HepG2 (cell line): ENCODE measurements at regions not wholly inside any gene's neighbourhood (a gene's known extent, or its start where the extent isn't known, plus 50 kb on each side); places are given as distances from the start of the nearest gene placed in this dataset.
A peak's percentile ranks its signal among the peaks of the same experiment; 100 is the strongest.

ENCODE experiments used
- DPF2 ChIP-seq: sonication (generic); formaldehyde crosslinking; IDR thresholded peaks from 2 replicates; pipeline ENCODE4 v1.4.0; 2020; ENCODE audit warnings: mild to moderate bottlenecking, low read depth, missing genetic modification reagents, borderline replicate concordance
- FOXJ3 ChIP-seq: sonication (generic); formaldehyde crosslinking; IDR thresholded peaks from 2 replicates; pipeline ENCODE4 v1.4.0; 2020; ENCODE audit warnings: missing genetic modification reagents, mild to moderate bottlenecking, borderline replicate concordance
- HMG20B ChIP-seq: conservative IDR thresholded peaks from 2 replicates; pipeline ENCODE4 v1.6.1; 2016; ENCODE audit warnings: missing genetic modification reagents, missing compliant biosample characterization
- KLF15 ChIP-seq: sonication (generic); formaldehyde crosslinking; IDR thresholded peaks from 2 replicates; pipeline ENCODE4 v1.8.1; 2023; ENCODE audit warnings: borderline replicate concordance, mild to moderate bottlenecking, inconsistent platforms, missing genetic modification reagents, mixed read lengths
- SIX4 ChIP-seq: sonication (generic); formaldehyde crosslinking; IDR thresholded peaks from 2 replicates; pipeline ENCODE4 v1.4.0; 2020; ENCODE audit warnings: missing genetic modification reagents
- THYN1 ChIP-seq: sonication (generic); formaldehyde crosslinking; IDR thresholded peaks from 2 replicates; pipeline ENCODE4 v1.8.1; 2023; ENCODE audit warnings: low read depth, mild to moderate bottlenecking, moderate library complexity, missing genetic modification reagents, borderline replicate concordance
- YEATS2 ChIP-seq: sonication (generic); formaldehyde crosslinking; IDR thresholded peaks from 2 replicates; pipeline ENCODE4 v1.4.0; 2020; ENCODE audit warnings: missing genetic modification reagents, borderline replicate concordance
- ZKSCAN1 ChIP-seq: fragments of 150-350 bp; IDR thresholded peaks from 2 replicates; pipeline ENCODE4 v1.6.1; 2014; ENCODE audit warnings: low read length
- ZNF205 ChIP-seq: IDR thresholded peaks from 2 replicates; pipeline ENCODE4 v1.6.1; 2018; ENCODE audit warnings: missing biosample characterization, missing genetic modification reagents
- ZNF501 ChIP-seq: sonication (generic); formaldehyde crosslinking; IDR thresholded peaks from 2 replicates; pipeline ENCODE4 v1.5.1; 2020; ENCODE audit warnings: mild to moderate bottlenecking, moderate library complexity, missing genetic modification reagents
- ZNF614 ChIP-seq: IDR thresholded peaks from 2 replicates; pipeline ENCODE4 v1.6.1; 2018; ENCODE audit warnings: missing biosample characterization, missing genetic modification reagents, inconsistent platforms, borderline replicate concordance
- TF ChIP-seq, protein P1 (sequence below): IDR thresholded peaks from 2 replicates; pipeline ENCODE4 v1.4.0; 2020; ENCODE audit warnings: mild to moderate bottlenecking, missing genetic modification reagents
- TF ChIP-seq, protein P2 (sequence below): sonication (generic); formaldehyde crosslinking; IDR thresholded peaks from 2 replicates; pipeline ENCODE4 v1.5.1; 2020; ENCODE audit warnings: mild to moderate bottlenecking, missing genetic modification reagents, borderline replicate concordance
- TF ChIP-seq, protein P3 (sequence below): IDR thresholded peaks from 2 replicates; pipeline ENCODE4 v1.6.1; 2012; ENCODE audit warnings: inconsistent platforms
- TF ChIP-seq, protein P4 (sequence below): IDR thresholded peaks from 2 replicates; pipeline ENCODE4 v1.6.1; 2012; ENCODE audit warnings: low read depth, low read length, improper control_type of control experiment

DNA sequence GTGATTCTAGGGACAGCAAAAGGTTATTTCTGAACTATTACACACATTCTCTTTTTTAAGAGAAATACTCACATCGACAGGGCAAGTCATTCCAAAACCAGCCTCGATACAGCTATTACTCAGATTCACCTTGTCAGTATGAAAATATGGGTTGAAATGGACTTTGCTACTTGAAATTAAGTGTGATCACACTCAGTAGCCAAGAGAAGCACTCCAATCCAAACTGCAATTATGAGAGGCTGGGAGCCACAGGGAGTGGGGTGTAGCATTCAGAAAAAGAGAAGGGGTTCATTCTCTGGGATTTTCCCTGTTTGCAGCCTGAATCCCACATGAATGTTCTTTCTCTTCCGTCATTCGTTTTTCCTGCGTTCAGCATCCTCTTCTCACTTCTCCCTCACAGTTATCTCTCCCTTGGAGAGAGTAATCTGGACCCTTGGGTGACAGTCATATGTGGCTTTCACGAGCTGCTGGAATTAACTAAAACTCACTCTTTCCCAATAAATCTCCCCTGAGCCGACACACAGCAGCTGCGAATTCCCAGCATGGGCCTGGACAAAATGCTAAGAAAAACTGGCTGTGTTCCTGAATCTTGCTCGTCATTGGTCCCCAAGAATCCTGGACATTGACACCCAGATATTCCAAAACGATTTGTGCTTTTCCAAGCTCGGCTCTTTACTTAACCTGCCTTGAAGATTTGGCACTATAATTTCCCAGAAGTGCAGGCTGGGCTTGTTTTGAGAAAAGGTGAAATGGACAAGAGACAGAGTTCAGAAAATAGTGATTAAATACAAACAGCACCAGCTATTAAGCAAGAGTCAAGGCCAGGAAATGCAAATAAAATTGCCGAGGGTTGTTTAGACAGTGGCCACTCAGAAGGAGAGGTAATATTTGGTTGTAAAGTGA is 199.5 kb upstream of the PLEKHG7 start (continued):
- TF ChIP-seq, protein P1, sequence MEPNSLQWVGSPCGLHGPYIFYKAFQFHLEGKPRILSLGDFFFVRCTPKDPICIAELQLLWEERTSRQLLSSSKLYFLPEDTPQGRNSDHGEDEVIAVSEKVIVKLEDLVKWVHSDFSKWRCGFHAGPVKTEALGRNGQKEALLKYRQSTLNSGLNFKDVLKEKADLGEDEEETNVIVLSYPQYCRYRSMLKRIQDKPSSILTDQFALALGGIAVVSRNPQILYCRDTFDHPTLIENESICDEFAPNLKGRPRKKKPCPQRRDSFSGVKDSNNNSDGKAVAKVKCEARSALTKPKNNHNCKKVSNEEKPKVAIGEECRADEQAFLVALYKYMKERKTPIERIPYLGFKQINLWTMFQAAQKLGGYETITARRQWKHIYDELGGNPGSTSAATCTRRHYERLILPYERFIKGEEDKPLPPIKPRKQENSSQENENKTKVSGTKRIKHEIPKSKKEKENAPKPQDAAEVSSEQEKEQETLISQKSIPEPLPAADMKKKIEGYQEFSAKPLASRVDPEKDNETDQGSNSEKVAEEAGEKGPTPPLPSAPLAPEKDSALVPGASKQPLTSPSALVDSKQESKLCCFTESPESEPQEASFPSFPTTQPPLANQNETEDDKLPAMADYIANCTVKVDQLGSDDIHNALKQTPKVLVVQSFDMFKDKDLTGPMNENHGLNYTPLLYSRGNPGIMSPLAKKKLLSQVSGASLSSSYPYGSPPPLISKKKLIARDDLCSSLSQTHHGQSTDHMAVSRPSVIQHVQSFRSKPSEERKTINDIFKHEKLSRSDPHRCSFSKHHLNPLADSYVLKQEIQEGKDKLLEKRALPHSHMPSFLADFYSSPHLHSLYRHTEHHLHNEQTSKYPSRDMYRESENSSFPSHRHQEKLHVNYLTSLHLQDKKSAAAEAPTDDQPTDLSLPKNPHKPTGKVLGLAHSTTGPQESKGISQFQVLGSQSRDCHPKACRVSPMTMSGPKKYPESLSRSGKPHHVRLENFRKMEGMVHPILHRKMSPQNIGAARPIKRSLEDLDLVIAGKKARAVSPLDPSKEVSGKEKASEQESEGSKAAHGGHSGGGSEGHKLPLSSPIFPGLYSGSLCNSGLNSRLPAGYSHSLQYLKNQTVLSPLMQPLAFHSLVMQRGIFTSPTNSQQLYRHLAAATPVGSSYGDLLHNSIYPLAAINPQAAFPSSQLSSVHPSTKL (CRISPR knock-in tag), result peak; percentile 94
- no peak for TF ChIP-seq THYN1 (CRISPR knock-in tag)
- TF ChIP-seq YEATS2 (CRISPR knock-in tag), result no peak
- peak; percentile 70; the same call in 1 of the 2 replicates for TF ChIP-seq FOXJ3
- TF ChIP-seq, protein P2, sequence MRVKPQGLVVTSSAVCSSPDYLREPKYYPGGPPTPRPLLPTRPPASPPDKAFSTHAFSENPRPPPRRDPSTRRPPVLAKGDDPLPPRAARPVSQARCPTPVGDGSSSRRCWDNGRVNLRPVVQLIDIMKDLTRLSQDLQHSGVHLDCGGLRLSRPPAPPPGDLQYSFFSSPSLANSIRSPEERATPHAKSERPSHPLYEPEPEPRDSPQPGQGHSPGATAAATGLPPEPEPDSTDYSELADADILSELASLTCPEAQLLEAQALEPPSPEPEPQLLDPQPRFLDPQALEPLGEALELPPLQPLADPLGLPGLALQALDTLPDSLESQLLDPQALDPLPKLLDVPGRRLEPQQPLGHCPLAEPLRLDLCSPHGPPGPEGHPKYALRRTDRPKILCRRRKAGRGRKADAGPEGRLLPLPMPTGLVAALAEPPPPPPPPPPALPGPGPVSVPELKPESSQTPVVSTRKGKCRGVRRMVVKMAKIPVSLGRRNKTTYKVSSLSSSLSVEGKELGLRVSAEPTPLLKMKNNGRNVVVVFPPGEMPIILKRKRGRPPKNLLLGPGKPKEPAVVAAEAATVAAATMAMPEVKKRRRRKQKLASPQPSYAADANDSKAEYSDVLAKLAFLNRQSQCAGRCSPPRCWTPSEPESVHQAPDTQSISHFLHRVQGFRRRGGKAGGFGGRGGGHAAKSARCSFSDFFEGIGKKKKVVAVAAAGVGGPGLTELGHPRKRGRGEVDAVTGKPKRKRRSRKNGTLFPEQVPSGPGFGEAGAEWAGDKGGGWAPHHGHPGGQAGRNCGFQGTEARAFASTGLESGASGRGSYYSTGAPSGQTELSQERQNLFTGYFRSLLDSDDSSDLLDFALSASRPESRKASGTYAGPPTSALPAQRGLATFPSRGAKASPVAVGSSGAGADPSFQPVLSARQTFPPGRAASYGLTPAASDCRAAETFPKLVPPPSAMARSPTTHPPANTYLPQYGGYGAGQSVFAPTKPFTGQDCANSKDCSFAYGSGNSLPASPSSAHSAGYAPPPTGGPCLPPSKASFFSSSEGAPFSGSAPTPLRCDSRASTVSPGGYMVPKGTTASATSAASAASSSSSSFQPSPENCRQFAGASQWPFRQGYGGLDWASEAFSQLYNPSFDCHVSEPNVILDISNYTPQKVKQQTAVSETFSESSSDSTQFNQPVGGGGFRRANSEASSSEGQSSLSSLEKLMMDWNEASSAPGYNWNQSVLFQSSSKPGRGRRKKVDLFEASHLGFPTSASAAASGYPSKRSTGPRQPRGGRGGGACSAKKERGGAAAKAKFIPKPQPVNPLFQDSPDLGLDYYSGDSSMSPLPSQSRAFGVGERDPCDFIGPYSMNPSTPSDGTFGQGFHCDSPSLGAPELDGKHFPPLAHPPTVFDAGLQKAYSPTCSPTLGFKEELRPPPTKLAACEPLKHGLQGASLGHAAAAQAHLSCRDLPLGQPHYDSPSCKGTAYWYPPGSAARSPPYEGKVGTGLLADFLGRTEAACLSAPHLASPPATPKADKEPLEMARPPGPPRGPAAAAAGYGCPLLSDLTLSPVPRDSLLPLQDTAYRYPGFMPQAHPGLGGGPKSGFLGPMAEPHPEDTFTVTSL (CRISPR knock-in tag), result peak; percentile 84; the same call in 1 of the 2 replicates
- peak; percentile 56; the same call in 1 of the 2 replicates for TF ChIP-seq ZNF614
- 0 out of 2 replicates have a peak, but pooled peaks have one; percentile 15 for TF ChIP-seq HMG20B (CRISPR knock-in tag)
- TF ChIP-seq, protein P3, sequence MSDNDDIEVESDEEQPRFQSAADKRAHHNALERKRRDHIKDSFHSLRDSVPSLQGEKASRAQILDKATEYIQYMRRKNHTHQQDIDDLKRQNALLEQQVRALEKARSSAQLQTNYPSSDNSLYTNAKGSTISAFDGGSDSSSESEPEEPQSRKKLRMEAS, result no peak
- no peak for TF ChIP-seq ZKSCAN1
- TF ChIP-seq, protein P4, sequence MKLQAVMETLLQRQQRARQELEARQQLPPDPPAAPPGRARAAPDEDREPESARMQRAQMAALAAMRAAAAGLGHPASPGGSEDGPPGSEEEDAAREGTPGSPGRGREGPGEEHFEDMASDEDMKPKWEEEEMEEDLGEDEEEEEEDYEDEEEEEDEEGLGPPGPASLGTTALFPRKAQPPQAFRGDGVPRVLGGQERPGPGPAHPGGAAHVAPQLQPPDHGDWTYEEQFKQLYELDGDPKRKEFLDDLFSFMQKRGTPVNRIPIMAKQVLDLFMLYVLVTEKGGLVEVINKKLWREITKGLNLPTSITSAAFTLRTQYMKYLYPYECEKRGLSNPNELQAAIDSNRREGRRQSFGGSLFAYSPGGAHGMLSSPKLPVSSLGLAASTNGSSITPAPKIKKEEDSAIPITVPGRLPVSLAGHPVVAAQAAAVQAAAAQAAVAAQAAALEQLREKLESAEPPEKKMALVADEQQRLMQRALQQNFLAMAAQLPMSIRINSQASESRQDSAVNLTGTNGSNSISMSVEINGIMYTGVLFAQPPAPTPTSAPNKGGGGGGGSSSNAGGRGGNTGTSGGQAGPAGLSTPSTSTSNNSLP, result peak; percentile 75
- TF ChIP-seq ZNF501, result 0 out of 2 replicates have a peak, but pooled peaks have one; percentile 2
- 0 out of 2 replicates have a peak, but pooled peaks have one; percentile 28 for TF ChIP-seq ZNF205 (CRISPR knock-in tag)
- TF ChIP-seq DPF2, result peak; percentile 19; the same call in 1 of the 2 replicates
- no peak for TF ChIP-seq KLF15 (CRISPR knock-in tag)
- no peak for TF ChIP-seq SIX4 (CRISPR knock-in tag)
